OCI-LY1 (cell line): ENCODE measurements at regions not wholly inside any gene's neighbourhood (a gene's known extent, or its start where the extent isn't known, plus 50 kb on each side); places are given as distances from the start of the nearest gene placed in this dataset.

ENCODE experiments used
- H2AFZ ChIP-seq: fragments of 200-600 bp; sonication (generic), shearing (Covaris generic); 2 replicates; pipeline ENCODE4 v1.6.0; 2014; ENCODE audit warnings: antibody characterized with exemption, mild to moderate bottlenecking, low read length
- H3F3A ChIP-seq: fragments of 200-600 bp; sonication (generic), shearing (Covaris generic); 2 replicates; pipeline ENCODE4 v1.6.0; 2014; ENCODE audit warnings: mild to moderate bottlenecking, antibody characterized with exemption, low read length, moderate library complexity; ENCODE audit not compliant: insufficient read depth
- H3K27ac ChIP-seq: fragments of 200-600 bp; sonication (generic); 2 replicates; pipeline ENCODE4 v1.5.1; 2014; ENCODE audit warnings: low read length, mixed run types, mild to moderate bottlenecking, low read depth; ENCODE audit not compliant: poor library complexity, severe bottlenecking
- H3K27me3 ChIP-seq: fragments of 200-600 bp; sonication (generic); 2 replicates; pipeline ENCODE4 v1.6.0; 2014; ENCODE audit warnings: antibody characterized with exemption, mild to moderate bottlenecking, low read length, moderate library complexity; ENCODE audit not compliant: insufficient read depth
- H3K36me3 ChIP-seq: fragments of 200-600 bp; sonication (generic); 2 replicates; pipeline ENCODE4 v1.6.1; 2014; ENCODE audit warnings: mild to moderate bottlenecking, antibody characterized with exemption, low read length, moderate library complexity, mixed read lengths; ENCODE audit not compliant: insufficient read depth
- H3K4me1 ChIP-seq: fragments of 200-600 bp; sonication (generic); 2 replicates; pipeline ENCODE4 v1.5.1; 2014; ENCODE audit warnings: mild to moderate bottlenecking, low read length, moderate library complexity; ENCODE audit not compliant: insufficient read depth, severe bottlenecking
- H3K4me2 ChIP-seq: fragments of 200-600 bp; sonication (generic), shearing (Covaris generic); 2 replicates; pipeline ENCODE4 v1.6.1; 2014; ENCODE audit warnings: low read length
- H3K4me3 ChIP-seq: fragments of 200-600 bp; sonication (generic); 2 replicates; pipeline ENCODE4 v1.5.1; 2014; ENCODE audit warnings: low read length, low read depth, mild to moderate bottlenecking, mixed read lengths; ENCODE audit not compliant: poor library complexity, severe bottlenecking
- H3K79me2 ChIP-seq: fragments of 200-600 bp; shearing (Covaris generic); 2 replicates; pipeline ENCODE4 v1.6.1; 2016; ENCODE audit warnings: mixed run types, low read length, mixed read lengths; ENCODE audit not compliant: insufficient read depth
- H3K9ac ChIP-seq: fragments of 200-600 bp; sonication (generic), shearing (Covaris generic); 2 replicates; pipeline ENCODE4 v1.6.1; 2014; ENCODE audit warnings: mild to moderate bottlenecking, low read length, mixed read lengths
- H3K9me2 ChIP-seq: fragments of 200-600 bp; sonication (generic), shearing (Covaris generic); 2 replicates; pipeline ENCODE4 v1.6.1; 2014; ENCODE audit warnings: low read depth, mild to moderate bottlenecking, low read length, mixed read lengths
- H3K9me3 ChIP-seq: fragments of 200-600 bp; shearing (Covaris generic); 2 replicates; pipeline ENCODE4 v1.6.1; 2014; ENCODE audit warnings: low read length, mixed read lengths
- H4K20me1 ChIP-seq: fragments of 200-600 bp; sonication (generic), shearing (Covaris generic); 2 replicates; pipeline ENCODE4 v1.6.0; 2016; ENCODE audit warnings: mild to moderate bottlenecking, low read length; ENCODE audit not compliant: insufficient read depth
- CTCF ChIP-seq: fragments of 200-600 bp; sonication (generic), shearing (Covaris generic); IDR thresholded peaks from 2 replicates; pipeline ENCODE4 v1.5.1; 2017; ENCODE audit warnings: mild to moderate bottlenecking, antibody characterized with exemption, low read length, moderate library complexity, mixed read lengths
- EZH2 ChIP-seq: fragments of 200-600 bp; sonication (generic), shearing (Covaris generic); IDR thresholded peaks from 2 replicates; pipeline ENCODE4 v1.8.0; 2017; ENCODE audit warnings: borderline replicate concordance, mixed run types, mild to moderate bottlenecking, antibody characterized with exemption, low read length, moderate library complexity, mixed read lengths

GRCh38 chr10:4440260-4440659 lies 385.7 kb upstream of the AKR1E2 start:
- Histone ChIP-seq H3K4me2 (no peak overlapping the region), H3K79me2 (no peaks in the 10 kb centered on the region), H4K20me1 (no peaks in the 10 kb centered on the region), H3K9ac (no peak overlapping the region), H3K4me1 (no peaks in the 10 kb centered on the region), H3K27me3 (no peaks in the 10 kb centered on the region), H3K9me3 (peaks cover 4% of the 10 kb centered on the region; the same call in 1 of the 2 replicates), H2AFZ (no peak overlapping the region), H3K9me2 (no peaks in the 10 kb centered on the region), H3K4me3 (no peak overlapping the region), H3K27ac (no peak overlapping the region), H3F3A (no peaks in the 10 kb centered on the region), H3K36me3 (no peaks in the 10 kb centered on the region)
- TF ChIP-seq EZH2: no peak
- TF ChIP-seq CTCF: no peak

- Histone ChIP-seq H3K79me2 (no peaks in the 10 kb centered on the region), H2AFZ (no peak overlapping the region), H3K9ac (no peak overlapping the region), H3F3A (no peaks in the 10 kb centered on the region), H3K9me3 (no peaks in the 10 kb centered on the region), H3K36me3 (no peaks in the 10 kb centered on the region), H3K9me2 (no peaks in the 10 kb centered on the region), H3K4me3 (no peak overlapping the region), H3K27ac (no peak overlapping the region), H3K27me3 (no peaks in the 10 kb centered on the region), H4K20me1 (no peaks in the 10 kb centered on the region), H3K4me2 (no peak overlapping the region), H3K4me1 (no peaks in the 10 kb centered on the region)
- no peak for TF ChIP-seq CTCF
- no peak for TF ChIP-seq EZH2
These were observed 388.2 kb upstream of the AKR1E2 start for GRCh38 chr10:4437791-4438190.

- no peaks in the 10 kb centered on the region for H3F3A ChIP-seq
- no peak overlapping the region for H3K27ac ChIP-seq
- no peaks in the 10 kb centered on the region for H3K4me1 ChIP-seq
- no peaks in the 10 kb centered on the region for H4K20me1 ChIP-seq
- H3K9me3 ChIP-seq: no peaks in the 10 kb centered on the region
- H3K27me3 ChIP-seq: no peaks in the 10 kb centered on the region
- no peaks in the 10 kb centered on the region for H3K79me2 ChIP-seq
- no peaks in the 10 kb centered on the region for H3K36me3 ChIP-seq
- H3K4me3 ChIP-seq: no peak overlapping the region
- no peak overlapping the region for H3K4me2 ChIP-seq
- TF ChIP-seq CTCF: no peak
- TF ChIP-seq EZH2: no peak
- H3K9me2 ChIP-seq: no peaks in the 10 kb centered on the region
- no peak overlapping the region for H2AFZ ChIP-seq
- H3K9ac ChIP-seq: no peak overlapping the region
These were observed 388.9 kb upstream of the AKR1E2 start for GRCh38 chr10:4437061-4437460.
